SK-N-SH (cell line): ENCODE measurements at regions not wholly inside any gene's neighbourhood (a gene's known extent, or its start where the extent isn't known, plus 50 kb on each side); places are given as distances from the start of the nearest gene placed in this dataset.
"Not testable (repeated sequence)": the region's sequence is repeated elsewhere in the genome, so short reads cannot be mapped to it uniquely, and the experiment has no call there.

Source experiments
- CTCF ChIP-seq: fragments of 200-600 bp; sonication (generic); IDR thresholded peaks from 2 replicates; pipeline ENCODE4 v1.6.1; 2017; ENCODE audit warnings: antibody characterized with exemption, mild to moderate bottlenecking, moderate library complexity
- EP300 ChIP-seq, 2 experiments: IDR thresholded peaks; 2 replicates each; pipeline versions ENCODE4 v1.4.0 to v1.6.1; 2012; ENCODE audit warnings: borderline replicate concordance in 1 of 2, low read depth in 1 of 2, low read length in 1 of 2
- POLR2AphosphoS5 ChIP-seq: IDR thresholded peaks from 2 replicates; pipeline ENCODE4 v1.6.1; 2012; ENCODE audit warnings: low read depth, low read length
- TEAD4 ChIP-seq: IDR thresholded peaks from 2 replicates; pipeline ENCODE4 v1.4.0; 2012; ENCODE audit warnings: mild to moderate bottlenecking, borderline replicate concordance; ENCODE audit not compliant: insufficient read depth
- TF ChIP-seq, protein P1 (sequence below): IDR thresholded peaks from 2 replicates; pipeline ENCODE4 v1.6.1; 2012; ENCODE audit warnings: mild to moderate bottlenecking, low read depth, low read length, moderate library complexity

- not testable (repeated sequence) for TF ChIP-seq CTCF; POLR2AphosphoS5; EP300 (IDR thresholded peaks at IDR 0.05; ENCODE audit: borderline replicate concordance in 1 of 2, low read depth in 1 of 2, low read length in 1 of 2); TEAD4
- TF ChIP-seq, protein P1, sequence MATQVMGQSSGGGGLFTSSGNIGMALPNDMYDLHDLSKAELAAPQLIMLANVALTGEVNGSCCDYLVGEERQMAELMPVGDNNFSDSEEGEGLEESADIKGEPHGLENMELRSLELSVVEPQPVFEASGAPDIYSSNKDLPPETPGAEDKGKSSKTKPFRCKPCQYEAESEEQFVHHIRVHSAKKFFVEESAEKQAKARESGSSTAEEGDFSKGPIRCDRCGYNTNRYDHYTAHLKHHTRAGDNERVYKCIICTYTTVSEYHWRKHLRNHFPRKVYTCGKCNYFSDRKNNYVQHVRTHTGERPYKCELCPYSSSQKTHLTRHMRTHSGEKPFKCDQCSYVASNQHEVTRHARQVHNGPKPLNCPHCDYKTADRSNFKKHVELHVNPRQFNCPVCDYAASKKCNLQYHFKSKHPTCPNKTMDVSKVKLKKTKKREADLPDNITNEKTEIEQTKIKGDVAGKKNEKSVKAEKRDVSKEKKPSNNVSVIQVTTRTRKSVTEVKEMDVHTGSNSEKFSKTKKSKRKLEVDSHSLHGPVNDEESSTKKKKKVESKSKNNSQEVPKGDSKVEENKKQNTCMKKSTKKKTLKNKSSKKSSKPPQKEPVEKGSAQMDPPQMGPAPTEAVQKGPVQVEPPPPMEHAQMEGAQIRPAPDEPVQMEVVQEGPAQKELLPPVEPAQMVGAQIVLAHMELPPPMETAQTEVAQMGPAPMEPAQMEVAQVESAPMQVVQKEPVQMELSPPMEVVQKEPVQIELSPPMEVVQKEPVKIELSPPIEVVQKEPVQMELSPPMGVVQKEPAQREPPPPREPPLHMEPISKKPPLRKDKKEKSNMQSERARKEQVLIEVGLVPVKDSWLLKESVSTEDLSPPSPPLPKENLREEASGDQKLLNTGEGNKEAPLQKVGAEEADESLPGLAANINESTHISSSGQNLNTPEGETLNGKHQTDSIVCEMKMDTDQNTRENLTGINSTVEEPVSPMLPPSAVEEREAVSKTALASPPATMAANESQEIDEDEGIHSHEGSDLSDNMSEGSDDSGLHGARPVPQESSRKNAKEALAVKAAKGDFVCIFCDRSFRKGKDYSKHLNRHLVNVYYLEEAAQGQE = not testable (repeated sequence)
These were observed 4493.4 kb upstream of the OR11H1 start for GRCh38 chr22:11034660-11034987.
